ENCODE measurements at regions not wholly inside any gene's neighbourhood (a gene's known extent, or its start where the extent isn't known, plus 50 kb on each side); places are given as distances from the start of the nearest gene placed in this dataset.

- TF ChIP-seq CTCF (IDR thresholded peaks at IDR 0.05): no peak
- TF ChIP-seq ZFX (IDR thresholded peaks at IDR 0.05; ENCODE audit: borderline replicate concordance): no peak
Observed at GRCh38 chr5:17690473-17690872, 56.2 kb downstream of the TAF11L14 start.

GRCh38 chr5:17691762-17692161 is 57.5 kb downstream of the TAF11L14 start:
- no peak for TF ChIP-seq ZFX (IDR thresholded peaks at IDR 0.05; ENCODE audit: borderline replicate concordance)
- no peak for TF ChIP-seq CTCF (IDR thresholded peaks at IDR 0.05)
- no peak overlapping the region for H3K27ac ChIP-seq

More at GRCh38 chr5:17690473-17690872, 56.2 kb downstream of the TAF11L14 start:
- no peak overlapping the region for H3K27ac ChIP-seq

GRCh38 chr5:17694371-17694770 is 60.1 kb downstream of the TAF11L14 start:
- no peak overlapping the region for H3K27ac ChIP-seq
- TF ChIP-seq CTCF (IDR thresholded peaks at IDR 0.05) (no peak), ZFX (IDR thresholded peaks at IDR 0.05; ENCODE audit: borderline replicate concordance) (no peak)

- H3K27ac ChIP-seq: no peak overlapping the region
Observed at GRCh38 chr5:17694914-17695313, 60.7 kb downstream of the TAF11L14 start.

GRCh38 chr5:17696627-17697026 is 62.4 kb downstream of the TAF11L14 start:
- no peak overlapping the region for H3K27ac ChIP-seq

More at GRCh38 chr5:17694914-17695313, 60.7 kb downstream of the TAF11L14 start:
- no peak for TF ChIP-seq CTCF (IDR thresholded peaks at IDR 0.05)
- TF ChIP-seq ZFX (IDR thresholded peaks at IDR 0.05; ENCODE audit: borderline replicate concordance): no peak

GRCh38 chr5:17697671-17698070 is 63.4 kb downstream of the TAF11L14 start:
- TF ChIP-seq CTCF (IDR thresholded peaks at IDR 0.05): no peak
- TF ChIP-seq ZFX (IDR thresholded peaks at IDR 0.05; ENCODE audit: borderline replicate concordance): no peak
- no peak overlapping the region for H3K27ac ChIP-seq

More at GRCh38 chr5:17696627-17697026, 62.4 kb downstream of the TAF11L14 start:
- TF ChIP-seq CTCF (IDR thresholded peaks at IDR 0.05) (no peak), ZFX (IDR thresholded peaks at IDR 0.05; ENCODE audit: borderline replicate concordance) (no peak)

- no peak overlapping the region for H3K27ac ChIP-seq
- TF ChIP-seq CTCF (IDR thresholded peaks at IDR 0.05) (no peak), ZFX (IDR thresholded peaks at IDR 0.05; ENCODE audit: borderline replicate concordance) (no peak)
Observed at GRCh38 chr5:17709011-17709710, 74.9 kb downstream of the TAF11L14 start.

All from 22Rv1 (cell line).